ENCODE measurements at regions not wholly inside any gene's neighbourhood (a gene's known extent, or its start where the extent isn't known, plus 50 kb on each side); places are given as distances from the start of the nearest gene placed in this dataset.

- H3K9me3 Mint-ChIP-seq (ENCODE audit: unreplicated experiment) = no peaks in the 10 kb centered on the region
- H3K4me1 Mint-ChIP-seq (ENCODE audit: unreplicated experiment) = peaks cover 12% of the 10 kb centered on the region
- TF ChIP-seq, protein P1, sequence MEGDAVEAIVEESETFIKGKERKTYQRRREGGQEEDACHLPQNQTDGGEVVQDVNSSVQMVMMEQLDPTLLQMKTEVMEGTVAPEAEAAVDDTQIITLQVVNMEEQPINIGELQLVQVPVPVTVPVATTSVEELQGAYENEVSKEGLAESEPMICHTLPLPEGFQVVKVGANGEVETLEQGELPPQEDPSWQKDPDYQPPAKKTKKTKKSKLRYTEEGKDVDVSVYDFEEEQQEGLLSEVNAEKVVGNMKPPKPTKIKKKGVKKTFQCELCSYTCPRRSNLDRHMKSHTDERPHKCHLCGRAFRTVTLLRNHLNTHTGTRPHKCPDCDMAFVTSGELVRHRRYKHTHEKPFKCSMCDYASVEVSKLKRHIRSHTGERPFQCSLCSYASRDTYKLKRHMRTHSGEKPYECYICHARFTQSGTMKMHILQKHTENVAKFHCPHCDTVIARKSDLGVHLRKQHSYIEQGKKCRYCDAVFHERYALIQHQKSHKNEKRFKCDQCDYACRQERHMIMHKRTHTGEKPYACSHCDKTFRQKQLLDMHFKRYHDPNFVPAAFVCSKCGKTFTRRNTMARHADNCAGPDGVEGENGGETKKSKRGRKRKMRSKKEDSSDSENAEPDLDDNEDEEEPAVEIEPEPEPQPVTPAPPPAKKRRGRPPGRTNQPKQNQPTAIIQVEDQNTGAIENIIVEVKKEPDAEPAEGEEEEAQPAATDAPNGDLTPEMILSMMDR (IDR thresholded peaks at IDR 0.05; ENCODE audit: unreplicated experiment) = no peak
- DNase-seq (ENCODE audit: low spot score) = no peak
- H3K27ac Mint-ChIP-seq (ENCODE audit: unreplicated experiment) = no peak overlapping the region
- peaks cover 1% of the 10 kb centered on the region for H3K27me3 Mint-ChIP-seq (ENCODE audit: unreplicated experiment)
- no peak overlapping the region for H3K4me3 Mint-ChIP-seq (ENCODE audit: unreplicated experiment)
- no peaks in the 10 kb centered on the region for H3K36me3 Mint-ChIP-seq (ENCODE audit: low read depth, unreplicated experiment)
Observed at GRCh38 chr3:82085356-82085755, 323.9 kb upstream of the GBE1 start.

- no peak for DNase-seq (ENCODE audit: low spot score)
- Mint-ChIP-seq H3K9me3 (ENCODE audit: unreplicated experiment) (no peaks in the 10 kb centered on the region), H3K4me1 (ENCODE audit: unreplicated experiment) (peaks cover 14% of the 10 kb centered on the region), H3K36me3 (ENCODE audit: low read depth, unreplicated experiment) (no peaks in the 10 kb centered on the region), H3K27me3 (ENCODE audit: unreplicated experiment) (peaks cover 1% of the 10 kb centered on the region), H3K27ac (ENCODE audit: unreplicated experiment) (no peak overlapping the region), H3K4me3 (ENCODE audit: unreplicated experiment) (no peak overlapping the region)
- TF ChIP-seq, protein P1 (IDR thresholded peaks at IDR 0.05; ENCODE audit: unreplicated experiment) = no peak
Observed at GRCh38 chr3:82084824-82085223, 323.4 kb upstream of the GBE1 start.

- H3K36me3 Mint-ChIP-seq (ENCODE audit: low read depth, unreplicated experiment) = no peaks in the 10 kb centered on the region
- TF ChIP-seq, protein P1 (IDR thresholded peaks at IDR 0.05; ENCODE audit: unreplicated experiment) = no peak
- H3K4me3 Mint-ChIP-seq (ENCODE audit: unreplicated experiment) = no peak overlapping the region
- no peak for DNase-seq (ENCODE audit: low spot score)
- no peaks in the 10 kb centered on the region for H3K9me3 Mint-ChIP-seq (ENCODE audit: unreplicated experiment)
- no peak overlapping the region for H3K27ac Mint-ChIP-seq (ENCODE audit: unreplicated experiment)
- peaks cover 1% of the 10 kb centered on the region for H3K27me3 Mint-ChIP-seq (ENCODE audit: unreplicated experiment)
- H3K4me1 Mint-ChIP-seq (ENCODE audit: unreplicated experiment) = peaks cover 11% of the 10 kb centered on the region
Observed at GRCh38 chr3:82082796-82083195, 321.4 kb upstream of the GBE1 start.

DNA sequence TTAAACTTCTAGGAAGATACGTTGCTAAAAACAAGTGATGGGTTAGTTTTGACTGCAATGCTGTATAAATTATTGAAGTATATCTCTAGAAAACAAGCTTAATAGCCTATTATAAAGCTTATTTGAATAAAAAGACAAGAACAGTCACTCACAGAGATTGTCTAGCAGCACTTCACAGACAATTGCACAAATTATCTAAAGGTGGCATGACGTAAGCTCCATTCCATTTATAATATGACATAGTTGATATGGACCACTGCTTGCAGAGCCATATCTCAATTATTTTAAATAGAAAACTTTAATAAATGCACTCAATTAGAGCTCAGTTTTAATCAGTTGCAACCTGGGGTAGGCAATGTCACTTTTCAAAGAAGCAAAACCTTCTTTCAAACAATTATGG is 319.9 kb upstream of the GBE1 start:
- H3K36me3 Mint-ChIP-seq (ENCODE audit: low read depth, unreplicated experiment) = no peaks in the 10 kb centered on the region
- peaks cover 8% of the 10 kb centered on the region for H3K4me1 Mint-ChIP-seq (ENCODE audit: unreplicated experiment)
- H3K4me3 Mint-ChIP-seq (ENCODE audit: unreplicated experiment) = no peak overlapping the region
- no peak for DNase-seq (ENCODE audit: low spot score)
- H3K27ac Mint-ChIP-seq (ENCODE audit: unreplicated experiment) = no peak overlapping the region
- no peaks in the 10 kb centered on the region for H3K27me3 Mint-ChIP-seq (ENCODE audit: unreplicated experiment)
- no peaks in the 10 kb centered on the region for H3K9me3 Mint-ChIP-seq (ENCODE audit: unreplicated experiment)
- TF ChIP-seq, protein P1 (IDR thresholded peaks at IDR 0.05; ENCODE audit: unreplicated experiment) = no peak

- no peak overlapping the region for H3K4me3 Mint-ChIP-seq (ENCODE audit: unreplicated experiment)
- peaks cover 8% of the 10 kb centered on the region for H3K4me1 Mint-ChIP-seq (ENCODE audit: unreplicated experiment)
- DNase-seq (ENCODE audit: low spot score) = no peak
- no peaks in the 10 kb centered on the region for H3K36me3 Mint-ChIP-seq (ENCODE audit: low read depth, unreplicated experiment)
- TF ChIP-seq, protein P1 (IDR thresholded peaks at IDR 0.05; ENCODE audit: unreplicated experiment) = no peak
- no peaks in the 10 kb centered on the region for H3K9me3 Mint-ChIP-seq (ENCODE audit: unreplicated experiment)
- H3K27ac Mint-ChIP-seq (ENCODE audit: unreplicated experiment) = no peak overlapping the region
- no peaks in the 10 kb centered on the region for H3K27me3 Mint-ChIP-seq (ENCODE audit: unreplicated experiment)
Observed at GRCh38 chr3:82080792-82081191, 319.3 kb upstream of the GBE1 start.
